ENCODE measurements at regions not wholly inside any gene's neighbourhood (a gene's known extent, or its start where the extent isn't known, plus 50 kb on each side); places are given as distances from the start of the nearest gene placed in this dataset.

DNA sequence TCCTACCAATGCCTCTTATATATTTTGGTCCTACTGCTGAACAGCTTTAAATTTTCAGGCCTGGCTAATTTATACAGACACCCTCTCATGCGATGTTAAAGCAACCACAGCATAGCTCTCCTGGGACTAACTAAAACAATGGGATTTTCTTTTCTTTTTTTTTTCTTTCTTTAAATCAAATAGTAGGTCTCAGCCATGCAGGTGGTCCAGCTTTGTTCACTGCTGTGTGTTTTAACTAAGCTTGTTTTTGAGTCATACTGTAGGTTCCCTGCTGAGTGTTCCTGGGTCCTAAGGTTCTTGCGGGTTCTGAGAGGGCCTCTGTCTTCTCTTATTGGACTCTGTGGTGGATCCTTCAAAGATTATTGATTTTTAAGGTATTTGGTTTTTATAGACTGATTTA, 113.1 kb upstream of the SORCS1 start:
- Histone ChIP-seq H3K36me3 (ENCODE audit: control insufficient read depth, insufficient read depth, low read length) (no peaks in the 10 kb centered on the region), H2AK5ac (ENCODE audit: low read depth, low read length) (no peak overlapping the region), H3K9ac (ENCODE audit: low read depth, low read length) (no peak overlapping the region), H2AK9ac (replicated peaks; ENCODE audit: low read depth, low read length, poor library complexity) (no peak overlapping the region), H3K4ac (ENCODE audit: low read depth, low read length) (no peak overlapping the region), H4K8ac (ENCODE audit: low read depth in 2 of 2, low read length in 2 of 2) (no peak overlapping the region), H2BK120ac (ENCODE audit: low read depth, low read length) (no peak overlapping the region), H3K27me3 (ENCODE audit: control insufficient read depth, insufficient read depth, low read length) (no peaks in the 10 kb centered on the region), H3K4me2 (ENCODE audit: low read depth, low read length) (no peak overlapping the region), H4K20me1 (ENCODE audit: insufficient read depth, low read length) (no peaks in the 10 kb centered on the region), H2BK20ac (ENCODE audit: low read depth, low read length) (no peak overlapping the region), H3K9me3 (ENCODE audit: control insufficient read depth, insufficient read depth, low read length) (peaks cover 10% of the 10 kb centered on the region; the same call in 1 of the 2 replicates), H2BK15ac (ENCODE audit: low read depth, low read length) (no peak overlapping the region), H4K5ac (ENCODE audit: low read depth, low read length) (no peak overlapping the region), H3K18ac (ENCODE audit: low read depth, low read length) (no peak overlapping the region), H2BK5ac (ENCODE audit: low read depth, low read length, poor library complexity, severe bottlenecking) (no peak overlapping the region), H3K23ac (ENCODE audit: low read depth, low read length) (no peak overlapping the region), H2AFZ (replicated peaks; ENCODE audit: low read length, poor library complexity) (no peak overlapping the region), H3K27ac (ENCODE audit: insufficient read depth, low read length) (no peak overlapping the region), H3K9me1 (ENCODE audit: insufficient read depth, low read length) (no peaks in the 10 kb centered on the region), H4K91ac (ENCODE audit: insufficient read depth, low read depth, low read length) (no peak overlapping the region), H3K56ac (ENCODE audit: extremely low read depth, insufficient read depth, low read length) (no peak overlapping the region), H3K4me3 (ENCODE audit: insufficient read depth, low read depth, low read length) (no peak overlapping the region), H3K79me1 (ENCODE audit: low read depth in 1 of 2, low read length in 2 of 2) (no peaks in the 10 kb centered on the region), H3K14ac (replicated peaks; ENCODE audit: low read depth, low read length) (no peak overlapping the region), H3K4me1 (ENCODE audit: control insufficient read depth, insufficient read depth, low read length) (no peaks in the 10 kb centered on the region)
- ChIA-PET POLR2A (ENCODE audit: unreplicated experiment) (no interaction called here), CTCF (no interaction called here)
- dilution Hi-C loops (cut with HindIII; ENCODE audit: low sequenced_read_pairs, unreplicated experiment) (no loop called here), intact Hi-C loops (cut with micrococcal nuclease) (no loop called here), in situ Hi-C loops (cut with MboI; ENCODE audit: low sequenced_read_pairs) (no loop called here)
- TF ChIP-seq NFE2L2 (IDR thresholded peaks at IDR 0.05; ENCODE audit: low read depth, low read length) (no peak), BHLHE40 (IDR thresholded peaks at IDR 0.05; ENCODE audit: low read depth, low read length) (no peak), MXI1 (IDR thresholded peaks at IDR 0.05; ENCODE audit: borderline replicate concordance, low read depth, low read length) (no peak), FOS (IDR thresholded peaks at IDR 0.05; ENCODE audit: low read depth, low read length) (no peak), CEBPB (IDR thresholded peaks at IDR 0.05; ENCODE audit: low read depth, low read length) (no peak), RAD21 (IDR thresholded peaks at IDR 0.05; ENCODE audit: low read length) (no peak), SMC3 (IDR thresholded peaks at IDR 0.05; ENCODE audit: low read depth, low read length) (no peak), MAFK (IDR thresholded peaks at IDR 0.05; ENCODE audit: low read depth, low read length) (no peak), CHD1 (IDR thresholded peaks at IDR 0.05; ENCODE audit: low read depth, low read length) (no peak), RCOR1 (IDR thresholded peaks at IDR 0.05; ENCODE audit: insufficient replicate concordance, low read length) (no peak)
- TF ChIP-seq, protein P1, sequence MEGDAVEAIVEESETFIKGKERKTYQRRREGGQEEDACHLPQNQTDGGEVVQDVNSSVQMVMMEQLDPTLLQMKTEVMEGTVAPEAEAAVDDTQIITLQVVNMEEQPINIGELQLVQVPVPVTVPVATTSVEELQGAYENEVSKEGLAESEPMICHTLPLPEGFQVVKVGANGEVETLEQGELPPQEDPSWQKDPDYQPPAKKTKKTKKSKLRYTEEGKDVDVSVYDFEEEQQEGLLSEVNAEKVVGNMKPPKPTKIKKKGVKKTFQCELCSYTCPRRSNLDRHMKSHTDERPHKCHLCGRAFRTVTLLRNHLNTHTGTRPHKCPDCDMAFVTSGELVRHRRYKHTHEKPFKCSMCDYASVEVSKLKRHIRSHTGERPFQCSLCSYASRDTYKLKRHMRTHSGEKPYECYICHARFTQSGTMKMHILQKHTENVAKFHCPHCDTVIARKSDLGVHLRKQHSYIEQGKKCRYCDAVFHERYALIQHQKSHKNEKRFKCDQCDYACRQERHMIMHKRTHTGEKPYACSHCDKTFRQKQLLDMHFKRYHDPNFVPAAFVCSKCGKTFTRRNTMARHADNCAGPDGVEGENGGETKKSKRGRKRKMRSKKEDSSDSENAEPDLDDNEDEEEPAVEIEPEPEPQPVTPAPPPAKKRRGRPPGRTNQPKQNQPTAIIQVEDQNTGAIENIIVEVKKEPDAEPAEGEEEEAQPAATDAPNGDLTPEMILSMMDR (conservative IDR thresholded peaks at IDR 0.05; ENCODE audit: low read depth, low read length): no peak
- TF ChIP-seq, protein P2, sequence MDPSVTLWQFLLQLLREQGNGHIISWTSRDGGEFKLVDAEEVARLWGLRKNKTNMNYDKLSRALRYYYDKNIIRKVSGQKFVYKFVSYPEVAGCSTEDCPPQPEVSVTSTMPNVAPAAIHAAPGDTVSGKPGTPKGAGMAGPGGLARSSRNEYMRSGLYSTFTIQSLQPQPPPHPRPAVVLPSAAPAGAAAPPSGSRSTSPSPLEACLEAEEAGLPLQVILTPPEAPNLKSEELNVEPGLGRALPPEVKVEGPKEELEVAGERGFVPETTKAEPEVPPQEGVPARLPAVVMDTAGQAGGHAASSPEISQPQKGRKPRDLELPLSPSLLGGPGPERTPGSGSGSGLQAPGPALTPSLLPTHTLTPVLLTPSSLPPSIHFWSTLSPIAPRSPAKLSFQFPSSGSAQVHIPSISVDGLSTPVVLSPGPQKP (IDR thresholded peaks at IDR 0.05; ENCODE audit: borderline replicate concordance, low read depth, low read length): no peak
- TF ChIP-seq, protein P3, sequence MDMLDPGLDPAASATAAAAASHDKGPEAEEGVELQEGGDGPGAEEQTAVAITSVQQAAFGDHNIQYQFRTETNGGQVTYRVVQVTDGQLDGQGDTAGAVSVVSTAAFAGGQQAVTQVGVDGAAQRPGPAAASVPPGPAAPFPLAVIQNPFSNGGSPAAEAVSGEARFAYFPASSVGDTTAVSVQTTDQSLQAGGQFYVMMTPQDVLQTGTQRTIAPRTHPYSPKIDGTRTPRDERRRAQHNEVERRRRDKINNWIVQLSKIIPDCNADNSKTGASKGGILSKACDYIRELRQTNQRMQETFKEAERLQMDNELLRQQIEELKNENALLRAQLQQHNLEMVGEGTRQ (IDR thresholded peaks at IDR 0.05; ENCODE audit: low read depth, low read length): no peak
- no TSS peak for BruUV-seq (replicated peaks)
- ATAC-seq (ENCODE audit: low read depth) (no peak), DNase-seq (no peak)
- WGBS, 2 experiments (ENCODE audit: extremely low coverage in 2 of 2, insufficient read length in 1 of 2): no CpG with 5 or more reads among the region's 2 CpGs

Measured in IMR-90 (cell line).